ENCODE measurements at regions not wholly inside any gene's neighbourhood (a gene's known extent, or its start where the extent isn't known, plus 50 kb on each side); places are given as distances from the start of the nearest gene placed in this dataset.

- Histone ChIP-seq H3K79me2 (ENCODE audit: low read depth) (no peaks in the 10 kb centered on the region), H4K20me1 (ENCODE audit: insufficient read depth) (no peaks in the 10 kb centered on the region), H3K4me3 (no peak overlapping the region), H3K9me3 (ENCODE audit: insufficient read depth, low read depth) (no peaks in the 10 kb centered on the region; the same call in 1 of the 2 replicates), H3F3A (ENCODE audit: insufficient read depth, low read depth) (0 out of 2 replicates have a peak, but pooled peaks cover under 1% of the 10 kb centered on the region), H3K9me2 (ENCODE audit: insufficient read depth) (no peaks in the 10 kb centered on the region), H3K27ac (no peak overlapping the region), H3K4me1 (replicated peaks; ENCODE audit: insufficient read depth) (0 out of 2 replicates have a peak, but pooled peaks cover 10% of the 10 kb centered on the region), H3K36me3 (ENCODE audit: low read depth) (no peaks in the 10 kb centered on the region), H3K27me3 (ENCODE audit: insufficient read depth, low read depth) (no peaks in the 10 kb centered on the region), H3K4me2 (no peak overlapping the region), H2AFZ (no peak overlapping the region)
- CTCF ChIA-PET, result no interaction called here
- intact Hi-C loops (cut with micrococcal nuclease; ENCODE audit: unreplicated experiment), result no loop called here
- no TSS peak for BruUV-seq (replicated peaks)
- DNase-seq, result no peak
- TF ChIP-seq EZH2 (IDR thresholded peaks at IDR 0.05; ENCODE audit: low read depth) (no peak), CTCF (conservative IDR thresholded peaks at IDR 0.05) (no peak)
- POLR2A ChIA-PET (ENCODE audit: unreplicated experiment), result no interaction called here
Measured at GRCh38 chr7:94249631-94250030, 145.1 kb upstream of the COL1A2 start.

GRCh38 chr7:94250124-94250523 is 144.6 kb upstream of the COL1A2 start:
- H3K9me2 ChIP-seq (ENCODE audit: insufficient read depth), result no peaks in the 10 kb centered on the region
- H4K20me1 ChIP-seq (ENCODE audit: insufficient read depth), result no peaks in the 10 kb centered on the region
- H3K4me2 ChIP-seq, result no peak overlapping the region
- no peaks in the 10 kb centered on the region for H3K27me3 ChIP-seq (ENCODE audit: insufficient read depth, low read depth)
- no peaks in the 10 kb centered on the region for H3F3A ChIP-seq (ENCODE audit: insufficient read depth, low read depth)
- no peak overlapping the region for H3K27ac ChIP-seq
- TF ChIP-seq EZH2 (IDR thresholded peaks at IDR 0.05; ENCODE audit: low read depth) (no peak), CTCF (conservative IDR thresholded peaks at IDR 0.05) (no peak)
- ChIA-PET CTCF (no interaction called here), POLR2A (ENCODE audit: unreplicated experiment) (no interaction called here)
- no TSS peak for BruUV-seq (replicated peaks)
- H3K4me1 ChIP-seq (replicated peaks; ENCODE audit: insufficient read depth), result 0 out of 2 replicates have a peak, but pooled peaks cover 5% of the 10 kb centered on the region
- no peaks in the 10 kb centered on the region for H3K36me3 ChIP-seq (ENCODE audit: low read depth)
- no peak for DNase-seq
- H3K79me2 ChIP-seq (ENCODE audit: low read depth), result no peaks in the 10 kb centered on the region
- intact Hi-C loops (cut with micrococcal nuclease; ENCODE audit: unreplicated experiment), result no loop called here
- H3K4me3 ChIP-seq, result no peak overlapping the region
- no peaks in the 10 kb centered on the region; the same call in 1 of the 2 replicates for H3K9me3 ChIP-seq (ENCODE audit: insufficient read depth, low read depth)
- H2AFZ ChIP-seq, result no peak overlapping the region

- H3K27me3 ChIP-seq (ENCODE audit: insufficient read depth, low read depth), result no peaks in the 10 kb centered on the region
- POLR2A ChIA-PET (ENCODE audit: unreplicated experiment), result no interaction called here
- no peaks in the 10 kb centered on the region for H3K79me2 ChIP-seq (ENCODE audit: low read depth)
- no peak overlapping the region for H3K4me2 ChIP-seq
- CTCF ChIA-PET, result no interaction called here
- 0 out of 2 replicates have a peak, but pooled peaks cover 3% of the 10 kb centered on the region for H3K4me1 ChIP-seq (replicated peaks; ENCODE audit: insufficient read depth)
- H3K9me3 ChIP-seq (ENCODE audit: insufficient read depth, low read depth), result no peaks in the 10 kb centered on the region; the same call in 1 of the 2 replicates
- no peaks in the 10 kb centered on the region for H3K9me2 ChIP-seq (ENCODE audit: insufficient read depth)
- no peak overlapping the region for H3K27ac ChIP-seq
- intact Hi-C loops (cut with micrococcal nuclease; ENCODE audit: unreplicated experiment), result no loop called here
- no peaks in the 10 kb centered on the region for H3K36me3 ChIP-seq (ENCODE audit: low read depth)
- TF ChIP-seq CTCF (conservative IDR thresholded peaks at IDR 0.05) (no peak), EZH2 (IDR thresholded peaks at IDR 0.05; ENCODE audit: low read depth) (no peak)
- no peak overlapping the region for H2AFZ ChIP-seq
- no TSS peak for BruUV-seq (replicated peaks)
- H4K20me1 ChIP-seq (ENCODE audit: insufficient read depth), result no peaks in the 10 kb centered on the region
- H3F3A ChIP-seq (ENCODE audit: insufficient read depth, low read depth), result no peaks in the 10 kb centered on the region
- peak in 1 of 2 experiments; percentile 5 for DNase-seq
- no peak overlapping the region for H3K4me3 ChIP-seq
Measured at GRCh38 chr7:94250987-94251386, 143.7 kb upstream of the COL1A2 start.
